A673 (cell line): ENCODE measurements at regions not wholly inside any gene's neighbourhood (a gene's known extent, or its start where the extent isn't known, plus 50 kb on each side); places are given as distances from the start of the nearest gene placed in this dataset.

Source experiments
- EZH2 ChIP-seq: fragments of 200-600 bp; sonication (generic); IDR thresholded peaks from 2 replicates; pipeline ENCODE4 v1.6.1; 2017; ENCODE audit warnings: borderline replicate concordance, low read depth, mild to moderate bottlenecking, mixed read lengths, antibody characterized with exemption, low read length; ENCODE audit not compliant: poor library complexity, severe bottlenecking
- TF ChIP-seq, protein P1 (sequence below): fragments of 300-800, 200-600 bp; sonication (generic); conservative IDR thresholded peaks from 2 replicates; pipeline ENCODE4 v1.5.1; 2017; ENCODE audit warnings: low read depth, mild to moderate bottlenecking, antibody characterized with exemption, low read length, moderate library complexity, mixed read lengths

DNA sequence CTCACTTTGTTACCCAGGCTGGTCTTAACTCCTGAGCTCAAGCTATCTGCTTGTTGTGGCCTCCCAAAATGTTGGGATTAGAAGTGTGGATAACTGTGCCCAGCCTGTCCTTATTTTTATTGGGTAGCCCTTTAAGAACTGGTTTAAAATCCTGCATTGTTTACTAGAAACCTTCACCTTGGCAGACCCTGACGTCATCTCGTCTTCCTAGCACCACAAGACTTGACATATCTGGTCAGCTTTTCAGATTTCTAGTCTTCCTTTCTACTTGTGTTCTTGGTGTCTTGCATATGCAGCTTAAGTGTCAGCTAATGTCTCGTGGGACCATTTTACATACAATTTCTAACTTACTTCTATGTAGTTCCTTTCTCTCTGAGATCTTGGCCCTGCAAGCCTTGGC, 258.9 kb downstream of the IZUMO3 start:
- TF ChIP-seq, protein P1, sequence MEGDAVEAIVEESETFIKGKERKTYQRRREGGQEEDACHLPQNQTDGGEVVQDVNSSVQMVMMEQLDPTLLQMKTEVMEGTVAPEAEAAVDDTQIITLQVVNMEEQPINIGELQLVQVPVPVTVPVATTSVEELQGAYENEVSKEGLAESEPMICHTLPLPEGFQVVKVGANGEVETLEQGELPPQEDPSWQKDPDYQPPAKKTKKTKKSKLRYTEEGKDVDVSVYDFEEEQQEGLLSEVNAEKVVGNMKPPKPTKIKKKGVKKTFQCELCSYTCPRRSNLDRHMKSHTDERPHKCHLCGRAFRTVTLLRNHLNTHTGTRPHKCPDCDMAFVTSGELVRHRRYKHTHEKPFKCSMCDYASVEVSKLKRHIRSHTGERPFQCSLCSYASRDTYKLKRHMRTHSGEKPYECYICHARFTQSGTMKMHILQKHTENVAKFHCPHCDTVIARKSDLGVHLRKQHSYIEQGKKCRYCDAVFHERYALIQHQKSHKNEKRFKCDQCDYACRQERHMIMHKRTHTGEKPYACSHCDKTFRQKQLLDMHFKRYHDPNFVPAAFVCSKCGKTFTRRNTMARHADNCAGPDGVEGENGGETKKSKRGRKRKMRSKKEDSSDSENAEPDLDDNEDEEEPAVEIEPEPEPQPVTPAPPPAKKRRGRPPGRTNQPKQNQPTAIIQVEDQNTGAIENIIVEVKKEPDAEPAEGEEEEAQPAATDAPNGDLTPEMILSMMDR, result no peak
- TF ChIP-seq EZH2, result no peak
